ENCODE measurements at regions not wholly inside any gene's neighbourhood (a gene's known extent, or its start where the extent isn't known, plus 50 kb on each side); places are given as distances from the start of the nearest gene placed in this dataset.

DNA sequence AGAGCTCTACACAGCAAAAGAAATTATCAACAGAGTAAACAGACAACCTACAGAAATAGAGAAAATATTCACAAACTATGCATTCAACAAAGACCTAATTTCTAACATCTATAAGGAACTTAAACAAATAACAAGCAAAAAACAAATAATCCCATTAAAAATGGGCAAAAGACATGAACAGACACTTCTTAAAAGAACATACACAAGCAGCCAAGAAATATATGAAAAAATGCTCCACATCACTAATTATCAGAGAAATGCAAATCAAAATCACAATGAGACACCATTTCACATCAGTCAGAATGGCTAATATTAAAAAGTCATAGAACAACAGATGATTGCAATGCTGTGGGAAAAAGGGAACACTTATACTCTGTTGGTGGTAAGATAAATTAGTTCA is 100.7 kb upstream of the LGR5 start:
- TF ChIP-seq, protein P1, sequence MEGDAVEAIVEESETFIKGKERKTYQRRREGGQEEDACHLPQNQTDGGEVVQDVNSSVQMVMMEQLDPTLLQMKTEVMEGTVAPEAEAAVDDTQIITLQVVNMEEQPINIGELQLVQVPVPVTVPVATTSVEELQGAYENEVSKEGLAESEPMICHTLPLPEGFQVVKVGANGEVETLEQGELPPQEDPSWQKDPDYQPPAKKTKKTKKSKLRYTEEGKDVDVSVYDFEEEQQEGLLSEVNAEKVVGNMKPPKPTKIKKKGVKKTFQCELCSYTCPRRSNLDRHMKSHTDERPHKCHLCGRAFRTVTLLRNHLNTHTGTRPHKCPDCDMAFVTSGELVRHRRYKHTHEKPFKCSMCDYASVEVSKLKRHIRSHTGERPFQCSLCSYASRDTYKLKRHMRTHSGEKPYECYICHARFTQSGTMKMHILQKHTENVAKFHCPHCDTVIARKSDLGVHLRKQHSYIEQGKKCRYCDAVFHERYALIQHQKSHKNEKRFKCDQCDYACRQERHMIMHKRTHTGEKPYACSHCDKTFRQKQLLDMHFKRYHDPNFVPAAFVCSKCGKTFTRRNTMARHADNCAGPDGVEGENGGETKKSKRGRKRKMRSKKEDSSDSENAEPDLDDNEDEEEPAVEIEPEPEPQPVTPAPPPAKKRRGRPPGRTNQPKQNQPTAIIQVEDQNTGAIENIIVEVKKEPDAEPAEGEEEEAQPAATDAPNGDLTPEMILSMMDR (IDR thresholded peaks at IDR 0.05), result no peak
- no peak for TF ChIP-seq POLR2A (IDR thresholded peaks at IDR 0.05)
- no peak for TF ChIP-seq POLR2AphosphoS5 (IDR thresholded peaks at IDR 0.05)
- no peak for TF ChIP-seq EP300 (IDR thresholded peaks at IDR 0.05)
